Retinal pigment epithelial cell (primary cell): ENCODE measurements at regions not wholly inside any gene's neighbourhood (a gene's known extent, or its start where the extent isn't known, plus 50 kb on each side); places are given as distances from the start of the nearest gene placed in this dataset.

Experiments
- DNase-seq: peaks from one replicate; pipeline ENCODE4 v3.0.0-alpha.2; 2010; ENCODE audit warnings: low read depth
- H3K4me3 ChIP-seq: 2 replicates; pipeline ENCODE4 v1.5.1; 2011; ENCODE audit warnings: mild to moderate bottlenecking, low read length, control low read depth, moderate library complexity
- TF ChIP-seq, protein P1 (sequence below): conservative IDR thresholded peaks from 2 replicates; pipeline ENCODE4 v1.5.1; 2011; ENCODE audit warnings: low read depth, low read length, control low read depth, inconsistent platforms

- no peak for DNase-seq
- H3K4me3 ChIP-seq: no peak overlapping the region
- TF ChIP-seq, protein P1, sequence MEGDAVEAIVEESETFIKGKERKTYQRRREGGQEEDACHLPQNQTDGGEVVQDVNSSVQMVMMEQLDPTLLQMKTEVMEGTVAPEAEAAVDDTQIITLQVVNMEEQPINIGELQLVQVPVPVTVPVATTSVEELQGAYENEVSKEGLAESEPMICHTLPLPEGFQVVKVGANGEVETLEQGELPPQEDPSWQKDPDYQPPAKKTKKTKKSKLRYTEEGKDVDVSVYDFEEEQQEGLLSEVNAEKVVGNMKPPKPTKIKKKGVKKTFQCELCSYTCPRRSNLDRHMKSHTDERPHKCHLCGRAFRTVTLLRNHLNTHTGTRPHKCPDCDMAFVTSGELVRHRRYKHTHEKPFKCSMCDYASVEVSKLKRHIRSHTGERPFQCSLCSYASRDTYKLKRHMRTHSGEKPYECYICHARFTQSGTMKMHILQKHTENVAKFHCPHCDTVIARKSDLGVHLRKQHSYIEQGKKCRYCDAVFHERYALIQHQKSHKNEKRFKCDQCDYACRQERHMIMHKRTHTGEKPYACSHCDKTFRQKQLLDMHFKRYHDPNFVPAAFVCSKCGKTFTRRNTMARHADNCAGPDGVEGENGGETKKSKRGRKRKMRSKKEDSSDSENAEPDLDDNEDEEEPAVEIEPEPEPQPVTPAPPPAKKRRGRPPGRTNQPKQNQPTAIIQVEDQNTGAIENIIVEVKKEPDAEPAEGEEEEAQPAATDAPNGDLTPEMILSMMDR: no peak
Observed at GRCh38 chr1:30360753-30361152, 362.6 kb downstream of the MATN1 start.

DNA sequence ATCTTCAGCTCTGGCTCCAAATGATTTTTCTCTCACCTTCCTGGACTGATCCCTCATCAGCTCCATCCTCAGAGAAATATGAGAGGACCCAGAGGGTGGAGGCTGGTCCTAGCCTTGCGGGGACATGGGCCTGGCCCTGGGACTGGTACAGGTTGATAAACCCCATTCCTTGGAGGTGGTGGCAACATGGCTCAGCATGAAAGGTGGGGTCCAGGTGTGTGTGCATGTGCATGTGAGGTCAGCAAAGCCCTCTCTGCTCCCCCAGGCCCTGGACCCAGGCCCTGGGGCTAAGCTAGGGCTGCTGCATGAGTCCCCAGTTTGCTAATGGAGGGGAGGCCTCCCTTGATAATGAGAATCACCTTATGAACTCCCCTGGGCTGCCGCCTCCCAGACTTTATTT, 363.1 kb downstream of the MATN1 start:
- TF ChIP-seq, protein P1: no peak
- no peak for DNase-seq
- no peak overlapping the region for H3K4me3 ChIP-seq

- TF ChIP-seq, protein P1: no peak
Observed at GRCh38 chr1:30359539-30360220, 363.7 kb downstream of the MATN1 start.

DNA sequence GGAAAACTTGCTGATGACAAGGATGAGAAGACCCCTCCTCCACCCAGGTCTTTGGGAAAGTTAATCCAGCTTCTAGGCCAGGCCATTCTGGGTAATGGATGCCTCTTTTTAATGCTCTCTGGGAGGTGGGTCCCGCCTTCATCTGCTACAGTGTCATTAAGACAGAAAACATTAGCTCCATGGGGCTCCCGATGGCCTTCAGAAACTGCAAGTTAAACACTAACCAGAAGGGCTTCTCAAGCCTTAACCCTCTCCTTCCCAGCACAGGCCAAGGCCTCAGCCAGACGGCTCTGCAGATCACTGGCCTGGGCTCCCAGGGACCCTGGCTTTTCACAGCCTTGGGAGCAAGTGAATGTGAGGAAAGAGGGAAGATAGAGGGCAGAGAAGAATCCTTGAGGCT, 364.9 kb downstream of the MATN1 start:
- H3K4me3 ChIP-seq: no peak overlapping the region
- TF ChIP-seq, protein P1: no peak
- no peak for DNase-seq

More at GRCh38 chr1:30359539-30360220, 363.7 kb downstream of the MATN1 start:
- DNase-seq: no peak
- no peak overlapping the region for H3K4me3 ChIP-seq

GRCh38 chr1:30356839-30357238, 366.5 kb downstream of the MATN1 start:
- TF ChIP-seq, protein P1: no peak
- DNase-seq: no peak
- no peak overlapping the region for H3K4me3 ChIP-seq

GRCh38 chr1:30354410-30354809, 369.0 kb downstream of the MATN1 start:
- no peak for DNase-seq
- TF ChIP-seq, protein P1: no peak
- no peak overlapping the region for H3K4me3 ChIP-seq

- no peak overlapping the region for H3K4me3 ChIP-seq
- no peak for DNase-seq
- TF ChIP-seq, protein P1: no peak
Observed at GRCh38 chr1:30353637-30354036, 369.7 kb downstream of the MATN1 start.
